SU-DHL-6 (cell line): ENCODE measurements at regions not wholly inside any gene's neighbourhood (a gene's known extent, or its start where the extent isn't known, plus 50 kb on each side); places are given as distances from the start of the nearest gene placed in this dataset.

ENCODE experiments used
- H2AFZ ChIP-seq: fragments of 200-600 bp; sonication (generic); 2 replicates; pipeline ENCODE4 v1.6.1; 2014; ENCODE audit warnings: low read depth, mild to moderate bottlenecking, moderate library complexity, mixed read lengths, antibody characterized with exemption, low read length; ENCODE audit not compliant: severe bottlenecking
- H3F3A ChIP-seq: fragments of 200-600 bp; shearing (Covaris generic); 2 replicates; pipeline ENCODE4 v1.6.0; 2016; ENCODE audit warnings: antibody characterized with exemption, mild to moderate bottlenecking; ENCODE audit not compliant: insufficient read depth
- H3K27ac ChIP-seq: fragments of 200-600 bp; sonication (generic); 2 replicates; pipeline ENCODE4 v1.5.1; 2016; ENCODE audit warnings: low read depth, mild to moderate bottlenecking, low read length, moderate library complexity, mixed read lengths
- H3K27me3 ChIP-seq: fragments of 200-600 bp; sonication (generic), shearing (Covaris generic); 2 replicates; pipeline ENCODE4 v1.6.0; 2014; ENCODE audit warnings: mild to moderate bottlenecking, low read length
- H3K36me3 ChIP-seq: fragments of 200-600 bp; sonication (generic); 2 replicates; pipeline ENCODE4 v1.6.1; 2014; ENCODE audit warnings: mild to moderate bottlenecking, low read length, mixed read lengths
- H3K4me2 ChIP-seq: fragments of 300-600, 200-600 bp; shearing (Covaris generic), sonication (generic); 2 replicates; pipeline ENCODE4 v1.6.0; 2014; ENCODE audit warnings: low read length, low read depth, mild to moderate bottlenecking; ENCODE audit not compliant: poor library complexity, severe bottlenecking
- H3K4me3 ChIP-seq: fragments of 200-600 bp; sonication (generic); 2 replicates; pipeline ENCODE4 v1.5.1; 2014; ENCODE audit warnings: antibody characterized with exemption, low read length, mild to moderate bottlenecking, mixed read lengths; ENCODE audit not compliant: insufficient read depth, poor library complexity, severe bottlenecking
- H3K79me2 ChIP-seq: fragments of 200-600 bp; sonication (generic); 2 replicates; pipeline ENCODE4 v1.6.1; 2014; ENCODE audit warnings: mild to moderate bottlenecking, low read length, moderate library complexity; ENCODE audit not compliant: insufficient read depth
- H3K9ac ChIP-seq: fragments of 200-600 bp; sonication (generic); 2 replicates; pipeline ENCODE4 v1.7.0; 2014; ENCODE audit warnings: mild to moderate bottlenecking, low read length
- H3K9me2 ChIP-seq: fragments of 200-600 bp; sonication (generic); replicated peaks from 2 replicates; pipeline ENCODE4 v1.6.1; 2014; ENCODE audit warnings: low read length; ENCODE audit not compliant: insufficient read depth
- H3K9me3 ChIP-seq: fragments of 200-600 bp; sonication (generic); 2 replicates; pipeline ENCODE4 v1.6.1; 2014; ENCODE audit warnings: low read length, mixed read lengths; ENCODE audit not compliant: insufficient read depth
- H4K20me1 ChIP-seq: fragments of 200-600 bp; sonication (generic); 2 replicates; pipeline ENCODE4 v1.6.1; 2014; ENCODE audit warnings: low read depth, mild to moderate bottlenecking, antibody characterized with exemption, low read length, moderate library complexity, mixed read lengths
- EZH2phosphoT487 ChIP-seq: fragments of 200-600 bp; sonication (generic), shearing (Covaris generic); conservative IDR thresholded peaks from 2 replicates; pipeline ENCODE4 v1.6.1; 2018; ENCODE audit warnings: mild to moderate bottlenecking, antibody characterized with exemption, low read length, moderate library complexity, mixed read lengths
- TF ChIP-seq, protein P1 (sequence below): fragments of 200-600 bp; sonication (generic); IDR thresholded peaks from one replicate; pipeline ENCODE4 v1.5.1; 2017; ENCODE audit warnings: antibody characterized with exemption, mild to moderate bottlenecking, low read length, moderate library complexity; ENCODE audit not compliant: insufficient read depth, poor library complexity, severe bottlenecking

DNA sequence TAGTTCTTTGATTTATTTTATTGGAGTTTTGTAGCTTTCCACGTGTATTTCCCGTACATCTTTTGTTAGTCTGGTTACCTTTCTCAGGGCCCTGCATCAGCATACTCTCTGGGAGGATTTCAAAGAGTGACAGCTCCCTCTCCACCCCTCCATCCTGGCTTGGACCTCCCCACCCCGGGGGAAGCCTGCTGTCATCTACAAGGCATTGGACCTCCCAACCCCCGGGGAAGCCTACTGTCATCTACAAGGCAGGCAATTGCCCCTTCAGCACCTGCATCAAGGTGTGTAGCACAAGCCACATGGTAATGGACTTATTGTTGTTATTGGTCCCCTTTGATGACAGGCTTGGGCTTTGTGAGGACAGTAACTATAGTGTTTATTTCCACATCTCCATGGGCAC lies 390.1 kb downstream of the TCERG1L start:
- Histone ChIP-seq H3K9ac (no peak overlapping the region), H4K20me1 (no peaks in the 10 kb centered on the region), H3K9me2 (no peaks in the 10 kb centered on the region), H3K27me3 (no peaks in the 10 kb centered on the region), H3K36me3 (no peaks in the 10 kb centered on the region), H3K27ac (no peak overlapping the region), H3K4me2 (no peak overlapping the region), H3K9me3 (peaks cover 17% of the 10 kb centered on the region; the same call in 1 of the 2 replicates), H2AFZ (no peak overlapping the region), H3F3A (no peaks in the 10 kb centered on the region), H3K79me2 (no peaks in the 10 kb centered on the region), H3K4me3 (no peak overlapping the region)
- TF ChIP-seq EZH2phosphoT487, result no peak
- TF ChIP-seq, protein P1, sequence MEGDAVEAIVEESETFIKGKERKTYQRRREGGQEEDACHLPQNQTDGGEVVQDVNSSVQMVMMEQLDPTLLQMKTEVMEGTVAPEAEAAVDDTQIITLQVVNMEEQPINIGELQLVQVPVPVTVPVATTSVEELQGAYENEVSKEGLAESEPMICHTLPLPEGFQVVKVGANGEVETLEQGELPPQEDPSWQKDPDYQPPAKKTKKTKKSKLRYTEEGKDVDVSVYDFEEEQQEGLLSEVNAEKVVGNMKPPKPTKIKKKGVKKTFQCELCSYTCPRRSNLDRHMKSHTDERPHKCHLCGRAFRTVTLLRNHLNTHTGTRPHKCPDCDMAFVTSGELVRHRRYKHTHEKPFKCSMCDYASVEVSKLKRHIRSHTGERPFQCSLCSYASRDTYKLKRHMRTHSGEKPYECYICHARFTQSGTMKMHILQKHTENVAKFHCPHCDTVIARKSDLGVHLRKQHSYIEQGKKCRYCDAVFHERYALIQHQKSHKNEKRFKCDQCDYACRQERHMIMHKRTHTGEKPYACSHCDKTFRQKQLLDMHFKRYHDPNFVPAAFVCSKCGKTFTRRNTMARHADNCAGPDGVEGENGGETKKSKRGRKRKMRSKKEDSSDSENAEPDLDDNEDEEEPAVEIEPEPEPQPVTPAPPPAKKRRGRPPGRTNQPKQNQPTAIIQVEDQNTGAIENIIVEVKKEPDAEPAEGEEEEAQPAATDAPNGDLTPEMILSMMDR, result no peak

DNA sequence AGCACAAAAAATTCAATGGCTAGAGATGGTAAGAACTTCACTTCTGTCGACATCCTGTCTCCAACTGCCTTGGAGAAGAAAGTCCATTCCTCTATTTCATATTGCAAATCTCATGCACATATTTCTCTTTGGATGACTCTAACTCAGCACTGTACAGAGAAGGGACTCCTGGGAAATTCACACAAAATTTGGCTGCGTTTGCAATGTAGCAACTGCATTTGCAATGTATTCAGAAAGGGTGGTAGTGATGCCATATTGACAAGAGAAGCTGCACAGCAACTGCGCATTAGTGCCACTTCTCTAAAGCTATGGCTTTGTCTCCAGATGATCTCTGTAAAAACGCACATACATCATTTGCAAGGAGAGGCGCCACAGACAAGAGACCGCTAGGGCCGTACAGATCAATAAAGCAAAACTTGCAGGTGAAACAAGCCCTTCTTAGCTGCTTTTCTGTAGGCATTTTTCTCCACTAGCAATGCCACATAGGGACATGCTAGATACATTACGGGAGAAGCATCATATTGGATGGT lies 389.5 kb downstream of the TCERG1L start:
- H3K9me3 ChIP-seq, result peaks cover 20% of the 10 kb centered on the region; the same call in 1 of the 2 replicates

GRCh38 chr10:130923596-130923995 lies 387.9 kb downstream of the TCERG1L start:
- Histone ChIP-seq H3K4me2 (no peak overlapping the region), H4K20me1 (no peaks in the 10 kb centered on the region), H3K27me3 (no peaks in the 10 kb centered on the region), H3K9ac (no peak overlapping the region), H3F3A (no peaks in the 10 kb centered on the region), H3K36me3 (no peaks in the 10 kb centered on the region), H2AFZ (no peak overlapping the region), H3K79me2 (no peaks in the 10 kb centered on the region), H3K9me3 (peaks cover 20% of the 10 kb centered on the region; the same call in 1 of the 2 replicates), H3K27ac (no peak overlapping the region), H3K9me2 (no peaks in the 10 kb centered on the region), H3K4me3 (no peak overlapping the region)
- TF ChIP-seq, protein P1, result no peak
- TF ChIP-seq EZH2phosphoT487, result no peak

More for the DNA sequence above, 389.5 kb downstream of the TCERG1L start:
- Histone ChIP-seq H3K27ac (no peak overlapping the region), H3K4me3 (no peak overlapping the region), H3K79me2 (no peaks in the 10 kb centered on the region), H3K27me3 (no peaks in the 10 kb centered on the region), H3K4me2 (no peak overlapping the region), H3K36me3 (no peaks in the 10 kb centered on the region), H4K20me1 (no peaks in the 10 kb centered on the region), H3K9ac (no peak overlapping the region), H2AFZ (no peak overlapping the region), H3F3A (no peaks in the 10 kb centered on the region), H3K9me2 (no peaks in the 10 kb centered on the region)
- no peak for TF ChIP-seq EZH2phosphoT487
- TF ChIP-seq, protein P1, result no peak
